ENCODE measurements at regions not wholly inside any gene's neighbourhood (a gene's known extent, or its start where the extent isn't known, plus 50 kb on each side); places are given as distances from the start of the nearest gene placed in this dataset.

DNA sequence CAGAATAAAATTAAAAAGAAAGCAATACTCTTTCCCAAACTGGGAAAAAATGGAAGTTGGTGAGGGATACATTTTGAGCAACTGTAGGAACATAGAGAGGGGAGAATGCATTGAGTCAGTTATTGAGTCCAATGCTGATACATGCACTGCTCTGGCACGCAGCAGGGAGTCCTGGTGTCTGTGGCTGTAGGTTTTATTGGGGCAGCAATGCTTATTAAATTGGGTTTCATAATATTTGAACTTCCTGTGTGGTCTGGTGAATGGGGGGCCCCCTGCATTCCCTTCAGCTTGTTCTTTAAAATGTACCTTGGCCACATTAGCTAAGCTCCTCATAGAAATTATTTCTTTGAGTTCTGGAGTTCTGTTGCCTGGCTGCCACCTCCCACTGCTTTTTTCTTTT, 125.2 kb upstream of the ELAC2 start:
- 94% methylated on average over 1 of the region's 1 CpG; no CpG with 5 or more reads in 1 of the 2 experiments for WGBS, 2 experiments (ENCODE audit: extremely low coverage in 1 of 2, insufficient coverage in 1 of 2, insufficient read length in 1 of 2, insufficient replicate concordance in 2 of 2, low coverage in 1 of 2, low lambda C conversion rate in 2 of 2, missing lambda C conversion rate in 1 of 2)
- Histone ChIP-seq H4K5ac (ENCODE audit: insufficient read length, low read depth, low read length) (no peak overlapping the region), H3K9ac (replicated peaks in 1 of 4; ENCODE audit: extremely low read depth in 1 of 4, low read depth in 3 of 4, low read length in 3 of 4) (no peak overlapping the region), H3K23me2 (ENCODE audit: low read depth, low read length) (no peaks in the 10 kb centered on the region), H2BK20ac (ENCODE audit: low read length) (no peak overlapping the region), H3K4me3 (ENCODE audit: extremely low read depth in 1 of 4, insufficient read depth in 2 of 4, low read depth in 3 of 4, low read length in 4 of 4) (no peak overlapping the region), H3K9me3 (ENCODE audit: insufficient read depth in 2 of 2, low read depth in 1 of 2, low read length in 1 of 2) (peaks cover 16 to 17% of the 10 kb centered on the region in 2 experiments), H4K91ac (replicated peaks; ENCODE audit: insufficient read length, low read length) (no peak overlapping the region), H2AK5ac (ENCODE audit: low read depth, low read length) (no peak overlapping the region), H3K18ac (ENCODE audit: extremely low read depth, low read length) (no peak overlapping the region), H2BK15ac (ENCODE audit: low read length) (no peak overlapping the region), H3K56ac (replicated peaks; ENCODE audit: insufficient read length, low read depth, low read length) (no peak overlapping the region), H3K27me3 (replicated peaks in 1 of 4; ENCODE audit: control insufficient read depth in 3 of 4, extremely low read depth in 1 of 4, insufficient read depth in 3 of 4, low read length in 3 of 4) (no peaks in the 10 kb centered on the region; a peak in 1 of 7 replicates), H3K27ac (ENCODE audit: low read depth, low read length) (no peak overlapping the region), H2BK5ac (ENCODE audit: low read depth, low read length) (no peak overlapping the region), H3K4me1 (replicated peaks in 1 of 4; ENCODE audit: control insufficient read depth in 3 of 4, insufficient read depth in 4 of 4, low read length in 3 of 4) (0 out of 7 replicates have a peak, but pooled peaks cover 0 to 2% (median 0%) of the 10 kb centered on the region in 4 experiments), H3K36me3 (ENCODE audit: control insufficient read depth in 2 of 4, insufficient read depth in 4 of 4, low read length in 3 of 4) (no peaks in the 10 kb centered on the region; a peak in 1 of 8 replicates), H3K23ac (ENCODE audit: insufficient read length) (no peak overlapping the region), H2AFZ (ENCODE audit: low read length) (no peak overlapping the region), H3K14ac (ENCODE audit: insufficient read length) (no peak overlapping the region), H4K8ac (ENCODE audit: extremely low read depth, insufficient read depth, low read length) (no peak overlapping the region), H2BK12ac (ENCODE audit: low read depth, low read length) (no peak overlapping the region), H3K4me2 (ENCODE audit: insufficient read depth in 1 of 2, low read depth in 2 of 2, low read length in 2 of 2) (no peak overlapping the region), H3K79me2 (ENCODE audit: control insufficient read depth in 1 of 2, insufficient read depth in 2 of 2, low read length in 2 of 2) (no peaks in the 10 kb centered on the region), H3K4ac (replicated peaks; ENCODE audit: insufficient read length, low read depth, low read length) (no peak overlapping the region), H4K20me1 (replicated peaks in 1 of 2; ENCODE audit: control insufficient read depth in 1 of 2, insufficient read depth in 2 of 2, low read length in 2 of 2) (no peaks in the 10 kb centered on the region), H2BK120ac (replicated peaks; ENCODE audit: low read depth, low read length) (no peak overlapping the region), H3K79me1 (ENCODE audit: low read depth, low read length) (no peaks in the 10 kb centered on the region)
- ChIA-PET POLR2A (ENCODE audit: partially characterized antibody) (no interaction called here), CTCF (ENCODE audit: partially characterized antibody) (no interaction called here)
- no peak for DNase-seq (ENCODE audit: low read depth in 1 of 2, low spot score in 2 of 2)
- FAIRE-seq = no peak
- no peak for TF ChIP-seq CEBPB (IDR thresholded peaks at IDR 0.05; ENCODE audit: low read depth, low read length)
- TF ChIP-seq POLR2A (IDR thresholded peaks at IDR 0.05; ENCODE audit: control extremely low read depth in 1 of 2, low read depth in 2 of 2, low read length in 2 of 2) = no peak
- TF ChIP-seq, protein P1, sequence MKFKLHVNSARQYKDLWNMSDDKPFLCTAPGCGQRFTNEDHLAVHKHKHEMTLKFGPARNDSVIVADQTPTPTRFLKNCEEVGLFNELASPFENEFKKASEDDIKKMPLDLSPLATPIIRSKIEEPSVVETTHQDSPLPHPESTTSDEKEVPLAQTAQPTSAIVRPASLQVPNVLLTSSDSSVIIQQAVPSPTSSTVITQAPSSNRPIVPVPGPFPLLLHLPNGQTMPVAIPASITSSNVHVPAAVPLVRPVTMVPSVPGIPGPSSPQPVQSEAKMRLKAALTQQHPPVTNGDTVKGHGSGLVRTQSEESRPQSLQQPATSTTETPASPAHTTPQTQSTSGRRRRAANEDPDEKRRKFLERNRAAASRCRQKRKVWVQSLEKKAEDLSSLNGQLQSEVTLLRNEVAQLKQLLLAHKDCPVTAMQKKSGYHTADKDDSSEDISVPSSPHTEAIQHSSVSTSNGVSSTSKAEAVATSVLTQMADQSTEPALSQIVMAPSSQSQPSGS (IDR thresholded peaks at IDR 0.05; ENCODE audit: low read length) = no peak
- TF ChIP-seq EP300 (IDR thresholded peaks at IDR 0.05; ENCODE audit: borderline replicate concordance in 1 of 2, low read depth in 2 of 2, low read length in 2 of 2) = no peak
- no peak for TF ChIP-seq RBBP5 (IDR thresholded peaks at IDR 0.05; ENCODE audit: borderline replicate concordance, low read depth, low read length)
- no peak for TF ChIP-seq POLR2AphosphoS5 (IDR thresholded peaks at IDR 0.05; ENCODE audit: low read depth, low read length)
- no peak for TF ChIP-seq SP1 (IDR thresholded peaks at IDR 0.05; ENCODE audit: low read depth, low read length)
- TF ChIP-seq KDM1A (IDR thresholded peaks at IDR 0.05; ENCODE audit: borderline replicate concordance, low read length) = no peak
- TF ChIP-seq RNF2 (IDR thresholded peaks at IDR 0.05; ENCODE audit: borderline replicate concordance, low read depth, low read length, missing control alignments, poor library complexity, severe bottlenecking) = no peak
- TF ChIP-seq RFX5 (IDR thresholded peaks at IDR 0.05; ENCODE audit: borderline replicate concordance, low read depth, low read length) = no peak
- no peak for TF ChIP-seq MAFK (IDR thresholded peaks at IDR 0.05; ENCODE audit: low read depth, low read length)
- no peak for TF ChIP-seq TEAD4 (IDR thresholded peaks at IDR 0.05; ENCODE audit: low read depth, low read length)
- TF ChIP-seq NRF1 (IDR thresholded peaks at IDR 0.05; ENCODE audit: low read depth, low read length) = no peak
- TF ChIP-seq CHD1 (IDR thresholded peaks at IDR 0.05; ENCODE audit: low read depth, low read length) = no peak
